HG03439 (cell line): ENCODE measurements at regions not wholly inside any gene's neighbourhood (a gene's known extent, or its start where the extent isn't known, plus 50 kb on each side); places are given as distances from the start of the nearest gene placed in this dataset.

Experiments
- ATAC-seq: cut with Tn5 transposase; IDR thresholded peaks from one replicate; pipeline ENCODE4 v1.9.1; 2021; ENCODE audit warnings: mild to moderate bottlenecking, moderate library complexity; ENCODE audit not compliant: unreplicated experiment

- ATAC-seq = no peak
Measured at GRCh38 chr2:118622913-118623312, 224.5 kb downstream of the EN1 start.

DNA sequence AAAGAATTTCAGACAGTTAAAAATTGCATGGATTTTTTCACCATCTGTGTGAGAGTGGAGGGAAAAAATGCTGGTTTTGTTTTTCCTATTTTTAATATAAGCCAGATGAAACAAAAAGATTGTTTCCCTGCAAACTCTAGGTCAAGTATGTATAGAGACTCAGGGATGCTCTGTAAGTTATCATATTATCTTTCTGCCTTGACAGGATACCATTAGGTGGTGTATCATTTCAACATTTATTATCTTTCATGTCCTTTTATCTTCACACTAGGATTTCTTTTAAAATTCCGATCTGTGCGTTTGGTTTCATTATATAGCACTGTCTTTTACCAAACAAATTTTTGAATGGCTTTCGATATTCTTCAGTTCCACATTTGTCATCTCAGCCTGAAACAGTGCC is 225.3 kb downstream of the EN1 start:
- ATAC-seq = no peak

- ATAC-seq = no peak
Measured at GRCh38 chr2:118618279-118618678, 229.2 kb downstream of the EN1 start.

DNA sequence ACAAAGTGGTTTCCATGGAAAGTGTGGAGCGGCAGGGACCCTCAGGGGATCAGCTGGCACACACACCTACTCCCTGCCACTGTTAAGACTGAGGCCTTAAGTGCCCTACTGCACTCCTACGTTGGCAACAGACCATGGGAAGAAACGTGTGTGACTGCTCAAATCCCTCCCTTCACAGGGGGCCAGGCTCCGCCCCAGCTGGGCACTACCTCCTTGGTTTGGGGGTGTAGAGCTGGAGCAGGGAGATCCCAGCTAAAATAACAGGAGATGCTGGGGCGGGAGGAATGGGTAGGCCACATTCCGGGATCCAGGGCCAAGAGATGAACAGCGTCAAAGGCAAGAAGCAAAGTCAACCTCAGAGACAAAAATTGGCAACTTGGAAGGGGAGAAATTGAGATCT is 231.0 kb downstream of the EN1 start:
- ATAC-seq = no peak

DNA sequence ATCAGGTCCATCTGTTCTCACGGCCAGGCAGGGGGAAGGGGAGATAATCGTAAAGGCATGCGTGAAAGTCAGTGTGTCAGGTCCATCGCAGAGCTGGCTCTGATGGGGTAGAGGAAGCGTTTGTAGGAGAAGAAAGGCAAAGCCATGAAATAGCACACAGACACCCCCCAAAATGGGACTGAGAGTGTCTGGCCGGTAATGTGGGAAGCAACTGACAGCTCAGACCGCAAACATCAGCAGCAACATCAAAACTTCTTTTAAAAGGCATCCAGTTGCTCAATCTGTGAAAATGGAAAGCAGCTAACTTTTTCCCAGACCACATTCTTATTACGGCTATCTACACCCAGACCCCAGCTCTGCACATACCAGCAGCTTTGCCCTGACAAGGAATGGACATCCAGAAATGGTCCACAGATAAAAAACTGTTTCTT is 232.6 kb downstream of the EN1 start:
- ATAC-seq = no peak

- no peak for ATAC-seq
Measured at GRCh38 chr2:118613737-118614136, 233.7 kb downstream of the EN1 start.

- ATAC-seq = no peak
Measured at GRCh38 chr2:118611691-118612090, 235.8 kb downstream of the EN1 start.

DNA sequence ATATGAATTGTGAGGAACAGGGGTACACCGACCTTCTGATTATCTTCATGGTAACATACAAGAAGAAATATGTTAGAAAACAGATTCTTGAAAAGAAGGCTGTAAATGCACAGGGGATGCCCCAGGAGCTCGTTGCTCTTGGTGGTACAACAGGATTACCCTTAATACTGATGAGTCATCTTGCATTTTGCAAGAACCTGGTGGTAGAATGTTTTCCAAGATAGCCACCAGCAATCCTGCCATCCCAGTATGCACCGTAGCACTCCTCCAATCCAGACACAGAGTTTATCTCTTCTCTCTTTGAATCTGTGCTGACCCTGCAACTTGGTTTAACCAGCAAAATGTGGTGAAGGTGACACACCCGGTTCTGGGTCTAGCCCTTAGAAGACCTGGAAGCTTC is 238.3 kb downstream of the EN1 start:
- ATAC-seq = no peak

- no peak for ATAC-seq
Measured at GRCh38 chr2:118607641-118608040, 239.8 kb downstream of the EN1 start.

DNA sequence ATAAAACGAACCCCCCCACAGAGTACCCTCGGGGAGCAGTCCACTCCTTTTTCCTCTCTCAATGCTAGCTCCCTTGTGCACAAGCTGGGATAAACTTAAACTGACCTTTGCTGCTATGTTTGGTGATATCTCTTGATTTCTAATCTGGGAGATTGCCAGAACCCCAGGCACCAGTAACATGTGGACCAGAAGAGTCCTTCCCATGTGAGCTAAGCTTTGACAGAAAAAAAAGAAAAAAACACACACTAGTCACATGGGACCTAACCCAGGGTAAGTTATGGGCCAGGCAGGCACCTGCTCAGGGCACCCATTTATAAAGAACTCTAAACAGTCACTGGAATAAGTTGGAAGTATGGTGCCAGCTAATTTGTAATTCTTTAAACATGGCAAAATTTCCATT is 242.6 kb downstream of the EN1 start:
- ATAC-seq = no peak

- no peak for ATAC-seq
Measured at GRCh38 chr2:118604371-118604770, 243.1 kb downstream of the EN1 start.

GRCh38 chr2:118599141-118599540 is 248.3 kb downstream of the EN1 start:
- ATAC-seq = no peak

DNA sequence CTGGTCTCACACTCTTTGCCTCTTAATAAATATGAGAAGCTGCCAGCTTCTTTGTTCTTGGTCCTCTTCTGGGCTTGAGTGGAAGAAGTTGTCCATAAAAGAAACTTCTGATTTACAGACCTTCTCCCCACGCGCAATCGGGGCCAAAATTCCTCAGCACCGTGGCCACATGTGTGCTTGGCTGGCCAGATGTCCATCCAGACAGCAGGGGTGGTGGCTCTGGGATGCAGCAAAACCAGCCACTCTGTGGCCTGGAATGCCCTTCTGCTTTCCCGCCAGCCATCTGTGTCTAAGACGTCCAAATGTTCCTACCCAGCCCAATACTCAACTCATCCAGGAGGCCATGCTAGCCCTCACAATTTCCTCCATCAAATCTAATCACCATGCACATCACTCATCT is 250.8 kb downstream of the EN1 start:
- no peak for ATAC-seq

DNA sequence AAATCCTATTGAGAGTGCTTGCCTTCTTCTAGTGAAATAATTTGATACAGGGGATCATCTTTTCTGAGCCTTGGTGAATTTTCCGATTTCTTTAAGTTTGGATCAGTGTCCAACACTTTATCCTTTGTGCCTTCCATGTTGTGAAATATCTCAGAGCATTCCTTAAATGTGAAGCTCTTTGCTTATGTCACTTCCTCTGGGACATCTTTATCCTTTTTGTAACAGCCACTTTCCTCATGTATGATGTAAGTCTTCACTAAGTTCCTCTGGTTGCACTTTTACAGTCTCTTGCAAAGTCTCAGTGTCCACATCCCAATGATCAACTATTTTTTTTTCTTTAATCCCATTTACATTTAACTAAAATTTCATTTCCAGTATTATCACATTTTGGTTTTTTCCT is 254.2 kb downstream of the EN1 start:
- no peak for ATAC-seq

- no peak for ATAC-seq
Measured at GRCh38 chr2:118591223-118591622, 256.2 kb downstream of the EN1 start.

- ATAC-seq = no peak
Measured at GRCh38 chr2:118589721-118590120, 257.7 kb downstream of the EN1 start.

DNA sequence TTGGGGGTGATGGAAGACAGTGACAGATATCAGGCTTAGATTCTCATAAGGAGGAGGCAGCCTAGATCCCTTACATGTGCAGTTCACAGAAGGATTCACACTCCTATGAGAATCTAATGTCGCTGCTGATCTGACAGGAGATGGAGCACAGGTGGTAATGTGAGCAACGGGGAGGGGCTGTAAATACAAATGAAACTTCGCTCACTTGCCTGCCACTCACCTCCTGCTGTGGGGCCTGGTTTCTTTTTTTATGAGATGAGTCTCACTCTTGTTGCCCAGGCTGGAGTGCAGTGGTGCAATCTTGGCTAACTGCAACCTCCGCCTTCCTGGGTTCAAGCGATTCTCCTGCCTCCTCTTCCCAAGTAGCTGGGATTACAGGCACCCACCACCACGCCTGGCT is 258.6 kb downstream of the EN1 start:
- ATAC-seq = no peak

GRCh38 chr2:118586312-118586711 is 261.1 kb downstream of the EN1 start:
- no peak for ATAC-seq

DNA sequence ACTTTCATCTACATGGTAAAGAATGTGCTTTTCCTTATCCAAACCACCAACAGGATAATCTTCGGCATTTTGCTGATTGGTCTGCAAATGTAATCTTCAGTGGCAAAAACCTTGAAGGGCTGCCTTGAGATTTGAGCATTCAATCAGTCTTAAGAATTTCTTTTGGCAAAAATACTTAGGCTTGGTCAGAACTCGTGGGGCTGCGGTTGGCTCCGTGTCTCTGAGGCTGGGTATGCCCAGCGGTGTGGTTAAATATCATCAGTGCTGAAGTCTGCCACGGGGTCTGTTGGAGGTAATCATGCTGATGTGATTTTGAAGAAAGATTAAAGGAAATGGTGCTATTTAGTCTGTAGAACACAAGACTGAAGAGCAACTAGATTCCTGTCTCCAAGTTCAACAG is 262.6 kb downstream of the EN1 start:
- no peak for ATAC-seq

DNA sequence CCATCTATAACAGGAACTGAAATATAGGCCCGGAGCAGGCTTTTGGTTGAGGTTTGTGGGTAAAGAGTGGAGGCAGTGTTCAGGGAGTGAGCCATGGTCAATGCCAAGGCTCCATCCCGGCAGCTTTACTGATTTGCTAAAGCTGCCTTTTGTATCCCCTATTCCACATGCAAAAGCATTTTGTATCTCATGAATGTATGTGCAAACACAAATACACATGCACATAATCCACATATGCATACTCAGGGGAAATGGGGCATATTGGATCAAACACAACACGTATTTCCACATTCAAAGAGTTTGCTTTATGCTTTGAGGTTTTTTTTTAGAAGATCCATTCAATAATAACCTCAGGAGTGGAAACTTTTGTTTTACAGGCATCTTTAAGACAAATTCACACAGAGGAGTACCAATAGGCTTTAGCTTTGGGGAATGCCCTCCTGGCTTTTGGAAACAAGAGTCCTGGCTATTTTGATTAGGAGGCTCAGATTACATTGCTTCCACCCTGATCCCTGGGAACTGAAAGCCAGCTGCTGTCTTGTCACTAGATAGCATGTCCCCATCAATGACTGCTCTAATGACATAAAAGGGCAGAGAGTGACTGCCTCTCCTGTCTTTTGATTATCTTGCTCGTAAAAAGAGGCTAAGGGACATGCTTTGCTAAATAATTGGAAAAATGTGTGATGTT is 263.2 kb downstream of the EN1 start:
- no peak for ATAC-seq

GRCh38 chr2:118582058-118582457 is 265.4 kb downstream of the EN1 start:
- ATAC-seq = no peak

DNA sequence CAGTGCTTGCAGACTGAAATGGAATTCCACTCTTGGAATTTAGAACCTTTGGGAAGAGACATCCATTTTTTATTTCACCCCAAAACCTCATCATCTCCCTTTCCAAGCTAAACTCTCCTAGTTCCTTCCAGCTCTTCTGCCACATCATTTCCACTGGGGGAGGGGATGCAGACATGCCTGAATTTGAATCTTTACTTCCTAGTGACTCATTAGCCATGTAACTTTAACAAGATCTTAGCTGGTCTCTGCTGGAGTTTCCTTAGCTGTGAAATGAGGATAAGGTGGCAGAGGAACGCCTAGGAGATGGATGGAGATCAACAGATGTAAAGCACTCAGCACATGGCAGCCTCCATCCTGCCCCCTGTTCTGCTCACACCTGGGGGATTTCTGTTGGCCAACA is 266.8 kb downstream of the EN1 start:
- no peak for ATAC-seq

- no peak for ATAC-seq
Measured at GRCh38 chr2:118580107-118580506, 267.3 kb downstream of the EN1 start.
